ENCODE measurements at regions not wholly inside any gene's neighbourhood (a gene's known extent, or its start where the extent isn't known, plus 50 kb on each side); places are given as distances from the start of the nearest gene placed in this dataset.

DNA sequence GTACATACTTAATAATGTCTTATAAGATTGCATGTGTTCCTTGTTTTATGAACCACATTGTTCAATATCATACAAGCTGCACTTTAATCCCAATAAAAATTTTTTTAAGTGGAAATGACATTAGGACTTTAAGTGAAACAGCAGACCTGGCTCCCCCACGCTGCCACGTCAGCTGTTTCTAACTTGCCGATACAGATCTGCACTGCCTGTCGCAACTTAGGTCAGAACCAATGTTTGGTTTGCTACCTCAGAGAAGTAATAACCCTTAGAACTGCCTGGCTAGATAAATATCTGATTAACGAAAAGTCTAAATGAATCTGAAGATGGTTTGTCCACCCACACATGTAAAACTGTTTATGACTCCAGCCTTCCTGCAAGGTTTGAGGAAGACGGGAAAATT, 327.5 kb upstream of the DACH1 start:
- no TSS peak for BruUV-seq (replicated peaks)
- POLR2A ChIA-PET: no interaction called here
- no peaks in the 10 kb centered on the region for H3K27me3 ChIP-seq (replicated peaks; ENCODE audit: control insufficient read depth, insufficient read depth, low read length)
- H3K9me3 Mint-ChIP-seq (ENCODE audit: unreplicated experiment): no peaks in the 10 kb centered on the region
- no peak overlapping the region for H3K27ac Mint-ChIP-seq (ENCODE audit: unreplicated experiment)
- intact Hi-C loops (cut with micrococcal nuclease; ENCODE audit: unreplicated experiment): loop anchor here (10.0 kb wide), 1 partner anchor 370 kb away; no protein-coding TSS in a partner anchor
- CTCF ChIA-PET: no interaction called here
- TF ChIP-seq CTCF (IDR thresholded peaks at IDR 0.05; ENCODE audit: insufficient read depth in 1 of 2, low read depth in 1 of 2, low read length in 1 of 2, severe bottlenecking in 1 of 2, unreplicated experiment in 1 of 2): no peak
- no peaks in the 10 kb centered on the region for H3K4me1 Mint-ChIP-seq (ENCODE audit: low read depth, unreplicated experiment)
- H3K36me3 Mint-ChIP-seq (ENCODE audit: insufficient read depth, unreplicated experiment): no peaks in the 10 kb centered on the region
- H3K4me1 ChIP-seq: no peaks in the 10 kb centered on the region
- no peaks in the 10 kb centered on the region for H3K36me3 ChIP-seq (ENCODE audit: control insufficient read depth, insufficient read depth, low read length)
- H3K4me3 Mint-ChIP-seq (ENCODE audit: unreplicated experiment): no peak overlapping the region
- no peak overlapping the region for H3K4me3 ChIP-seq (ENCODE audit: low read depth, low read length)
- DNase-seq: no peak
- H3K27me3 Mint-ChIP-seq (ENCODE audit: insufficient read depth, unreplicated experiment): peaks cover 3% of the 10 kb centered on the region
- no peaks in the 10 kb centered on the region for H3K9me3 ChIP-seq

GRCh38 chr13:72186730-72187422, 319.9 kb upstream of the DACH1 start:
- ChIA-PET POLR2A (no interaction called here), CTCF (no interaction called here)
- Mint-ChIP-seq H3K4me1 (ENCODE audit: low read depth, unreplicated experiment) (no peaks in the 10 kb centered on the region), H3K9me3 (ENCODE audit: unreplicated experiment) (no peaks in the 10 kb centered on the region), H3K27ac (ENCODE audit: unreplicated experiment) (no peak overlapping the region), H3K36me3 (ENCODE audit: insufficient read depth, unreplicated experiment) (no peaks in the 10 kb centered on the region), H3K27me3 (ENCODE audit: insufficient read depth, unreplicated experiment) (peaks cover 3% of the 10 kb centered on the region), H3K4me3 (ENCODE audit: unreplicated experiment) (no peak overlapping the region)
- intact Hi-C loops (cut with micrococcal nuclease; ENCODE audit: unreplicated experiment): no loop called here
- no peaks in the 10 kb centered on the region for H3K27me3 ChIP-seq (replicated peaks; ENCODE audit: control insufficient read depth, insufficient read depth, low read length)
- H3K9me3 ChIP-seq: no peaks in the 10 kb centered on the region
- no peaks in the 10 kb centered on the region for H3K4me1 ChIP-seq
- BruUV-seq (replicated peaks): no TSS peak
- TF ChIP-seq CTCF (IDR thresholded peaks at IDR 0.05; ENCODE audit: insufficient read depth in 1 of 2, low read depth in 1 of 2, low read length in 1 of 2, severe bottlenecking in 1 of 2, unreplicated experiment in 1 of 2): no peak
- H3K36me3 ChIP-seq (ENCODE audit: control insufficient read depth, insufficient read depth, low read length): no peaks in the 10 kb centered on the region
- no peak overlapping the region for H3K4me3 ChIP-seq (ENCODE audit: low read depth, low read length)
- no peak for DNase-seq

DNA sequence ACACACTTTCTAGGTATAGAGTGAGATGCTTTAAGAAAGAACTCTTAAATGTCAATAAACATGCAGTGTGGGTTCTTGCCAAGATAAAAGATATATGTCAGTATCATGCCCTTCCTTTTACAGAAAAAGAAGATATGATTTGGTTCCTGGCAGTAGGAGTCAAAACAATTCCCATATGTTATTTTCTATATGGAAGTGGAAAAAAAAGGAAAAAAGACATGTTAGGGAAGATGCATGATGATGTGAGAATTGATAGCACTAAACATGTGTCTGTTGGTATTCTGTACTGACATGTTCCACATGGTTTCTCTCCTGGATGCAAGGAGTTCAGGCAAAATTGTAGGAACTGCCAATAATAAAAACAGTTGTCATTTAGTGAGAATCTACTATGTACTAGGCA, 318.8 kb upstream of the DACH1 start:
- peaks cover 3% of the 10 kb centered on the region for H3K27me3 Mint-ChIP-seq (ENCODE audit: insufficient read depth, unreplicated experiment)
- no peak overlapping the region for H3K4me3 ChIP-seq (ENCODE audit: low read depth, low read length)
- no peak for DNase-seq
- H3K36me3 ChIP-seq (ENCODE audit: control insufficient read depth, insufficient read depth, low read length): no peaks in the 10 kb centered on the region
- no peak overlapping the region for H3K4me3 Mint-ChIP-seq (ENCODE audit: unreplicated experiment)
- H3K4me1 Mint-ChIP-seq (ENCODE audit: low read depth, unreplicated experiment): no peaks in the 10 kb centered on the region
- intact Hi-C loops (cut with micrococcal nuclease; ENCODE audit: unreplicated experiment): no loop called here
- ChIA-PET POLR2A (no interaction called here), CTCF (no interaction called here)
- H3K27ac Mint-ChIP-seq (ENCODE audit: unreplicated experiment): no peak overlapping the region
- H3K9me3 ChIP-seq: no peaks in the 10 kb centered on the region
- H3K36me3 Mint-ChIP-seq (ENCODE audit: insufficient read depth, unreplicated experiment): no peaks in the 10 kb centered on the region
- H3K27me3 ChIP-seq (replicated peaks; ENCODE audit: control insufficient read depth, insufficient read depth, low read length): no peaks in the 10 kb centered on the region
- no peaks in the 10 kb centered on the region for H3K9me3 Mint-ChIP-seq (ENCODE audit: unreplicated experiment)
- no TSS peak for BruUV-seq (replicated peaks)
- TF ChIP-seq CTCF (IDR thresholded peaks at IDR 0.05; ENCODE audit: insufficient read depth in 1 of 2, low read depth in 1 of 2, low read length in 1 of 2, severe bottlenecking in 1 of 2, unreplicated experiment in 1 of 2): no peak
- no peaks in the 10 kb centered on the region for H3K4me1 ChIP-seq
